ENCODE measurements at regions not wholly inside any gene's neighbourhood (a gene's known extent, or its start where the extent isn't known, plus 50 kb on each side); places are given as distances from the start of the nearest gene placed in this dataset.
A peak's percentile ranks its signal among the peaks of the same experiment; 100 is the strongest.

DNA sequence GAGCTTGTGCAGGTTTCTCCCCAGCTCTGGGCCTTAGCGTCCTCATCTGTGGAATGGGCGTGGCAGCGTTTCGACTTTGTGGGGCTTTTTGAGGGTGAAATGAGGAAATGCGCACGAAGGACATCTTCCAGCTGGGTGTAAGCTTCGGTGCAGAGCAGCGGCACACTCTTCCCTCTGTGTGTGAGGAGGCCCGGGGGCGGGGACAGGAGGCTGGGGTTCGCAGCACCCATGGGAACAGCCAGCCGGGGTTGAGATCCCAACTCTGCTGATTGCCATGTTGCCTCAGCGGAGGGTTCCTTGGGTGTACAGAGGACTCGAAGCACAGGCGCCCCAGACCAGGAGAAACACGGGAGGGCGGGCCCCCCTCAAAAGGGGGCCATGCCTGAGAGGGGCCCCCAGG lies 265.6 kb downstream of the NSG2 start:
- no peak for DNase-seq (ENCODE audit: low read depth)

DNA sequence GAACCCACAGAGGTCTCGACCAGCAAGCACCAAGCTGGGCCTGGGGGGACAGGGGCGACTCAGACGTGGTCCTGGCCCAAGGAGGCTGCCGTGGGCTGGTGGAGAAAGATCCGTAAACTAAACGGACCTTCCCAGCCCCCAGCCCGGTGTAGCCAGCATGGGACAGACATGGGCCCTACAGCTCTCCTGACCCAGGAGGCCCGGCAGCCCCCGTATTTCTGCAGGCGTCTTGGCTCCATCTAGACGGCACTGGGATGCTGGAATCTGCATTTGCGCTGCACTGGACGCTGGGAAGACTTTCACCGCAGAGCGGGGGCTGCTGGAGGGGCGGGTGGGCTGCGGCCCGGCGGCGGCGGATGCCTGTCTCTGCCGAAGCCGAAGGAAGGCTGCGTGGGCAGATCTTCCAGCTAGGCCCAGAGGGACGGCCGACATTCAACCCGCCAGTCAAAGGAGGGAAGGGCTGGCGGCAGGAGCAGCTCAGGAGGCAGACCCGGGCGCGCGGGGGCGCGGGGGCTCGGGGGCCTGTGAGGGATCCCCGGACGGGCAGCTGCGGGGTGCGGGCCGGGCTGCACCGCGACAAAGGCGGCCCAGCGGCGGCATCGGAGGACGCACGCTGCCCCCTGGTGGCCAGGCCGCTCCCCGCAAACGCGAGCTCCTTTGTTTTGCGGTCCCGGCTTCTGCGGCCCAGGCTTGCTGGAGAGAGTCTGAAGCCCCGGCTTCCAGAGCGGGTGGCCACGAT lies 266.2 kb downstream of the NSG2 start:
- DNase-seq (ENCODE audit: low read depth), result peak; percentile 43

DNA sequence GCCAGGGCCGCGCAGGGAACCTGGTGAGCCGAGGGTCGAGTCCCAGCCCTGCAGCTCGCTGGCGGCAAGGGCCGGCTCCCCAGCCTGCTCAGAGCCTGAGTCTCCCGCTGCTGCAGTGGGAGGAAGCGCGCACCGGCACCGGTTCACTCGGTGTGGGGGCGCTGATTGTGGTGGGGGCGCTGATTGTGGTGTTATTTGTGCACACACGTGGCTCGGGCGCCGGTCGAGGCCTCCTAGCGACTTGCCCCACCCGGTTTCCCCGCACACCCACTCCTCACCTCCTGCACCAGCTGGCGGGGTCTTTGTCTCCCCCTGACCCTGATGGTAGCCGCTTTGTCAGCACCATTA lies 266.7 kb downstream of the NSG2 start:
- DNase-seq (ENCODE audit: low read depth), result no peak

DNA sequence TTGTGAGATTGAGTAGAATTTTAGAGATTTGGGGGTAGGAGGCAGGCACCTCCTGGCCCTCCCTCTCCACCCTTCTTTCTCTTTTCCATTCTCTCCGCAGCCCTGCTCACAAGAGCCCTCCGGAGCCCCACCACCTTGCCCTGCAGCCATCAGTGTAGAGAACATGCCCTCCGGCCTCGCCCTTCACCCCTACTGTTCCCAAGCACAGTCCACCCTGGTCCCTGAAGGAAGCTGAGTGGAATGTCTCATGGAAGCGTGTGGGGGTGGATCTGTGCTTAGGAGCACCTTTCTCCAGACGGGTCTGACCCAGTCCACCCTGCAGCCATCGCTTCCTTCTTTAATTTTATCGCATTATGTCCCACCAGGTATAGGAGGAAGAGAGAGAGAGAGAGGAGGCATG lies 267.1 kb downstream of the NSG2 start:
- DNase-seq (ENCODE audit: low read depth), result no peak

DNA sequence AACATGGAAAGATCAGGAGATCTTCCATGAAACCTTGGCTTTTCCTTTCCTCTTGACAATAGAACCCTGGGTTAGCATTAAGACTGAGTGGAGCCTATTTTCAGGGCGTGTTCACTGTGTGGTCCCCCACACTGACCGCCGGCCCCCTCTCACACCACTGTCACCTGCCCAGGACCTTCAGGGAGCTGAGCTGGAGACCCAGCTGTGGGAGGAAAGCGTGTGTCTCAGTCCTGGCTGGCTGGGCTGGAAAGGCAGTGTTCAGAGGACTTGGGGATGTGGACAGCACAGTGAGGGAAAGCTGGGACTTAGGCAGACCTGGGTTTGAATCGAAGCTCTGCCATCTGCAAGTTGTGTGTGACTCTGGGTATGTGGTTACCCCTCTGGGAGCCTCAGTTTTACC lies 268.1 kb downstream of the NSG2 start:
- no peak for DNase-seq (ENCODE audit: low read depth)

DNA sequence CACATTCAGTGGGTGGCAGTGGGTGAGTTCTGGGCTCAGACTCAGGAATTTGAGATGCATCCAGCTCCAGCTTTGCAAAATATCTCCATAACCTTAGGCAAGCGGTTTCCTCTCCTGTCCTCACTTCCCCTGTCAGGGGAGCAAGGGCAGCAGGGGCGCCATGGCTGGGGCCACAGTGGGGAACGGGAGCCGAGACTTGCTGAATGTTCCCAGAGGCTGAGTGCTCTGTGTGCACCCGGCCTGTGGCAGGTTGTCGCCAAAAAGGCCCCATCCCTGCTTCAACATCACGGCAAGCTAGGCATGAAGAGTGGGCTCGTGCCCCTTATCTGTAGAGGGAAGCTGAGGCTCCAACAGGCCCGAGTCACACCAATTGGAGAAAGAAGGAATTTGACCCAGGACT lies 268.8 kb downstream of the NSG2 start:
- no peak for DNase-seq (ENCODE audit: low read depth)

DNA sequence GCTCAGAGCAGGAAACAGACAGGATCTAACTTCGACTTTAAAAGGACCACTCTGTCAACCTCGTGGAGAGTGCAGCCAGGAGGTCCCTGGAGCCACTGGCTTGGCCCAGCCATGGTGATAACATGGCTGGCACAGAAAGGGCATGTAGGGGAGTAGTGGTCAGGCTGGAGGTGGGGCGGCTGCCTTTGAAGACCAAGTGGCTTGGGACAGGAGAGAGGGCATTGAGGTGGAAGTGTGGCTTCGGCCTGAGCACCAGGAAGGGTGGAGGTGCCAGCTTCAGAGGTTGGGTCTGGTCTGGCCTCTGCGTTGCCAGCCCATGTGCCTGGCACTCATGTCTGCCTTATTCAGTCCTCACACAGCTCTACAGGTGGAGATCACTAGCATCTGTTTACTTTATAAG lies 270.0 kb downstream of the NSG2 start:
- no peak for DNase-seq (ENCODE audit: low read depth)

DNA sequence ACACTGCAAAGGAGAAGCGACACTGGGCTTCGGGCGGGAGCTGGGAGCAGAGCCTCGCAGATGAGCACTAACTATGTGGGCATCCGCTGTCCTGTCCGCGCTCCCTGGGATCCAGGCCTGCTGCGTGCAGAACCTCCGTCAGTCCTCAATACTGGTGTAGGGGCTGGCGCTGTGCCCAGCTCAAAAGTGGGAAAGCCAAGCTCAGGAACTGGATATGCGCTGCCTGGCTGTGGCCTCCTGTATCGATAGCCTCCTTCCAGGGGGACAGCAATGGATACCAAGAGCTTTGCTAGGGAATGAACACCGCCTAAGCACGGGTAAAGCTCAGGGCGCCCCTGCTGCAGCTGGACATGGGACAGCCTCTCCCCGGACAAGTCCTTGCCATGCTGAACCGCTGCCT lies 270.4 kb downstream of the NSG2 start:
- DNase-seq (ENCODE audit: low read depth), result no peak

DNA sequence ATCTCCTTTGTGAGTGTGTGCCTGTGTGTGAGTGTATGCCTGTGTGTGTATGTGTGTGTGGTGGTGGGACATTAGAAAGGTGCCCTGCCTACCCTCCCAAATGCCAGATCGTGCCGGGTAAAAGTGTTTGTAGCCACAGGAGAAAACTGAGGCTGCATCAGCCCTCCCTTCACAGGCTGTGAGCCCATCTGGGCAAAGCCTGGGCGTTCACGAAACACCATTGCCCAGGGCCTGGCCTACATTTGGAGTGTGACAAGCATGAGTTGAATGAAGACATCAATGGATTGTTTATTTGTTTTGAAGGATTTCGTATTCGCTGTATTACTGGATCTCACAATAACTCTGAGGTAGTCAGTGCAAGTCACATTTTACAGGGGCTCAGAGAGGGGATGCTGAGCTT lies 270.8 kb downstream of the NSG2 start:
- DNase-seq (ENCODE audit: low read depth), result no peak

DNA sequence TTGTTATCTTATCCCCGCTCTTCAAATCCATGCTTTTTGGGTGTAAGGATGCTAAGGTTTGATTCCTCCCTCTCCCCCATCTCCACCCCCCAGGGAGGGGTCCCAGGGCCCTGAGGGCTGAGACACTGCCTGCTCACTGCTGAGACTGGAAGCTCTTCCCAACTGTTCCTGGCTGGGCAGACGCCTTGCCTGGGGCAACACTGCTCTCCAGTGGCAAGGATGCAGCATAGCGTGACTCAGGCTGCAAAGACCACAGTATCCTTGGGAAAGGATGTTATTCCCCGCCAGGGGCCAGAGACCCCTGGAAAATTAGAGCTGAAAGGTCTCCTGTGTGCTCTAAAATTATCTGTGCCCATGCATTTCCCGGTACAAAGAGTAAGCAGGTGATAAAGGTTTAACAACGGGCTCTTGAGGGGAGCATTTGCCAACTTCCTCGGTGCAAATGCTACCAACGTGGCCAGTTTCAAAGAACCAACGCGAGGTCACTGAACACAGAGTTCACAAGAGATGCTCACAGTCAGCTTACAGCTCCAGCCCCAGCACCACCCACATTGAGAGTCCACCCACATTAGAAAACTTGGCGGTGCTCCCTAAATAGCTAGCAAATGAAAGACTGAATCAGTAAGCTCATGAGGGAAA lies 271.9 kb downstream of the NSG2 start:
- no peak for DNase-seq (ENCODE audit: low read depth)

DNA sequence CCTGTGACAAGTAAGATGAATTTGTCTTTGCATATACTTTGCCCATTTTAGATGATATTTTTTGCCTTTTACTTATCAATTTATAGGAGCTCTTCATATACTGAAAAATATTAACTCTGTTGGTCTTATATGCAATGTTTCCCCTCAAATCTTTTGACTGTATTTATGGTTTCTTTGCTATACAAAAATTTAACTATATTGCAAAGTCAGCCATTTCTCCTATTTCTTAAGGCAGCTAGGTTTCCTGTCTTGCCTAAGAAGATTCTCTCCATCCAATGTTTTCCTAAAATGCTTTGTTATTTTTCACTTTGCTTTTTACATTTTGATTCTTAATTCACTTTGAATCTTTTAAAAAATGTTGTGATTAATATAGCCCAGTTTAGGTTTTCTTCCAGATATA lies 273.1 kb downstream of the NSG2 start:
- DNase-seq (ENCODE audit: low read depth), result no peak

DNA sequence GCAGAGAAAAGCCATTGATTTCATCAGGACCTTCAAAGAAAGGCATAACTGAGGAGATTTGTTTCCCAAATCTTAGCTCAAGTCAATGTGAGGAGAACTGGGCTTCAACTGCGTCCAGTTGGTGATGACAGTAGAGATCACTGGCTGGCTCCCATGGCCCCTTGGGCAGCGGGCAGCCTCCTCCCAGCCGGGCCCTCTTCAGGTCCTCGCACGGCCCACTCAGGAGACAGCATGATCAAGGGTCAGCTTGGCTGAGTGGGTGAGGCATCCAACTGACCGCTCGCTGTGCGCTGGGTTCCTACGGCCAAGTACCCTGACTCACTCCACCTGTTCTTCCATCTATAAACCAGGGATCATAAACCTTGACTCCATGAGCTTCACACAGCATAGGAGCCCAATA lies 274.0 kb downstream of the NSG2 start:
- no peak for DNase-seq (ENCODE audit: low read depth)

DNA sequence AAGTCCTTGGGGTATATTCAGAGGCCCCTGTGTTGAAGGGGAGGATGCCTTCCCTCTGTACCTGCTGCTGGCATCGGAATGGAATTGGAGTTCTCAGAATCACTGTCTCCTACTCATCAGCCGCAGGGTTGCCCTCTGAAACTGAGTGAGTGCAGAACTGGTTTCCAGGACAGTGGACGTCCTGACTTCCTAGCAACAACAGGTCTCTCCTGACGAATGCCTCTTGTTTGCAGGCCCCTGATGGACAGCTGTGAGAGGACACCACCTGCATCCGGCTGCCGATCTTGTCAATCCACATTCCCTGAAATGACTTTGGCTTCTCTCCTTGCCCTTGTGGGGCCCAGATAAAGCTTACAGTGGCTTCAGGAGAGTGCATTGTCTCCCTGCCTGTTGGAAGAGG lies 274.5 kb downstream of the NSG2 start:
- DNase-seq (ENCODE audit: low read depth), result no peak

DNA sequence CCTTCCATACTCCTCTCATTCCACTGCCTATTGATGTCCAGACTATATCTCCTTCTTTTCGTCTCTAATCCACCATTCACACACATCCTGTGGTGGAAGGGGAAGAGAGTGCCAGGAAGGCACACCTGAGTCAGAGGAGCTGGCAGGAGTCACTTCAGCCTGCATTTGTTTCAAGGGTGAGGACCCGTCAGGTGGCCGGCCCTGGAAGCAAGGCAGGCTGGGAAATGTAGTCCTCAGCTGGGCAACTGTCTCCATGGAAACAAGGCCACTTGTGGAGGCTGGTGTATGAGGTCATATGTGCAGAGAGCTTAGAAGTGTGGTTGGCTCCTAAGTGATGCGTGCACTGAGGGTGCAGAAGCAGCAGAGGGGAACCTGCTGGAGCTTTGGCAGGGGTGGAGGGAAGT lies 278.4 kb downstream of the NSG2 start:
- DNase-seq (ENCODE audit: low read depth), result no peak

DNA sequence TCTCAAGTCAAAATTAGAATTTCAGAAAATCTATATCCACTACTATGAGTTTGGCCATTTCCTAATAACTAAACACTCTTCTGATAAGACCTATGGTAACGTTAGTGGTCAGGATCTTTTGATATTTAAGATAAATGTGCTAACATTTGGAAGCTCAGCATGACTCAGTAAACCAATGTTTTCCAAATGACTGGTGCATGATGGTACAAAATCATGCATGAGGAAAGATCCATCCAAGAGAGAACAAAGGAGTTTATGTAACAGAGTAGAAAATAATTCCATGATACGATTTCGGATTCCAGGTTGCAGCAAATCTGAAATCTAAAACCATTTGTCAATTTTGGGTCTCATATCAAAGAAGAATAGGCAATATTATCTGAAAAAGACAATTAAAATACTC lies 279.2 kb downstream of the NSG2 start:
- DNase-seq (ENCODE audit: low read depth), result no peak

DNA sequence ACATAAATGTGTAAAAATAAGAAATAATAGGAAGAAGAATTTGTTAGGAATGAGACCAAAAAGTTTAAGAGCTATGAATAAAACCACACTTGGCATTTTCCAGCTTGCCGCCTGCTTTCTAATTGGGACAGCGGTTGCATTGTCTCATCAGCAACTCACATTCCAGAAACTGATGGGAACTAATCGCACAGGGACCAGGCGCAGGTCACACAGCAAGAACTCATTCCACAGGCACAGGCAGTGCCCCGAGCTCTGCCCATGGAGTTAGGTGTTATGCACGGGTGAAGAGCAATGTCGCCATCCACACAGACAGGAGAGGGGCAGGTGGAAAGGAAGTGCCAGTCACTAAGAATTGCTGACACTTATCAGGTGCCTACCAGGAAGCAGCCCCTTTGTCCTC lies 279.9 kb downstream of the NSG2 start:
- DNase-seq (ENCODE audit: low read depth), result no peak

DNA sequence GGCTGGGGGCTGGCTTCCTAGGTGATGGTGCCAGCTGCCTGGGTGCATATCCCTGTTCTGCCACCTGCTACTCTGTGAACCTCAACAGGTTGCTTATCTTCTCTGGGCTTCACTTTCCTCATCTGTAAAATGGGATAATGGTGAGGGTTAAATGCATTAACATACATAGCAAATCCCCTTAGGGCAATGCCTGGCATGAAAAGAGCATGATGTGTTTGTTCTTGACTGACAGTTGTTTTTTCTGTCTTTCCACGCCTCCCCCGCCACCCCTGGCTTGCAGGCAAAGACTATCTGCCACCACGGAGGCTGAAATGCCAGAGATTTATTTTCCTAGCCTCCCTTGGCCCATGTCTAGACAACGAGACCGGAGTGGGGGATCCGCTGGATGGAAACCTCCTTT lies 280.5 kb downstream of the NSG2 start:
- no peak for DNase-seq (ENCODE audit: low read depth)

DNA sequence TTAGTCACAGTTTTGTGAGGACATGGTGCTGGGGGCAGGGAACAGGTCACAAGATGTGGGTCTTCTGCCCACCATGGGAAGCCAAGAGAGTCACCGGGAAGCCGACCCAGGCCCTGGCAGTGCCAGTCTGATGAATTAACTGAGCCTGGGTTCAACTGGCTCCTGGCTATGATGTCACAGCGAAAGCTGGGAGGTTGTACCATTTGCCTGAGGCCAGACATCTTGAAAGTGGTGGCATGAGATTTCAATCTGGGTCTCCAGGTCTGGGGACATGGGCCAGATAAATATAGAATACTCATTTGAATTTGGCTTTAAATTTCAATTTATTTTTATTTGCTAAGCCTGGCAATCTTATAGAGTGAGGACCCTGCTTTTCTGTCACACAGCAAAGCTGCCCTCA lies 280.9 kb downstream of the NSG2 start:
- DNase-seq (ENCODE audit: low read depth), result no peak

DNA sequence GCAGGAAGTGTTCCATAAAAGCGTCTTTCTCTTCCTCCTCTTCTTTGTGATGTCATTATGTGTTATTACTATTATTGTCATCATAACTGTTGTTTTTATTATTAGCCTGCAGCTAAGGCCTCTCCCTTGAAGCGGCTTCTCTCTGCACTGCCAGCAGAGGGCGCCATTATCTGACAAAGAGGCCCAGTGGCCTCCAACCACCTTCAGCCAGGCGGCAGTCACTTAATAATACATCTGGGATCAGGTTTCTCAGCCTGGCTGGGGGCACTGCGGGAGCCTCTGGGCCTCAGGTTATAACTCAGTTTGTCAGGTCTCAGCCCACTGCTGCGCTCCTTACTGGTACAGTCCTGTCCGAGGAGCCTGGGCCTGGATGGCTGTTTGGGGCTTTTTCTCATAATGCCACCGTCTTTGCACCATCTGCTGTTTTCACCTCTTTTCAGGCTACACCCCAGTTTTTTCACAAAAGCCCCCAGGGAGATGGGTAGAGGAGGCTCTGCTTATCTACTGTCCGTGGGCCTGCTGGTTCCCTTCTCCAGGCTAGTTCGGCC lies 281.9 kb downstream of the NSG2 start:
- no peak for DNase-seq (ENCODE audit: low read depth)

DNA sequence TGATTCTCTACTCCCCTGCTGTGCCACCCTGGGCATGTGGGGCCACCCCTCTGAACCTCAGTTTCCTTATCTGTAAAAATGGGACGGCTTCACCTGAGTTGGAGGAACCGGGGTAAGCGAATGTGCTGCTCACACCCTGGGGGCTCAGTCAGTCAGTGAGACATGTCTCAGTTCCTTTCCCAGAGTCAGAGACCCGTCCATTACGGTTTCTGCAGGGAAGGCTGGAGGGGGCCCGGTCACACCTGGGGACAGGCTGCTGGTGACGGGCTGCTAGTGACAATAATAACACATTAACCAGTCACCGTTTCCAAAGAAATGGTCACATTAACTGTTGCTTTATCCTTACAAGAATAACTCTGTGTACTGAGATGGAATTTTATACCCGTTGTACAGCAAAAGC lies 282.4 kb downstream of the NSG2 start:
- DNase-seq (ENCODE audit: low read depth), result no peak

DNA sequence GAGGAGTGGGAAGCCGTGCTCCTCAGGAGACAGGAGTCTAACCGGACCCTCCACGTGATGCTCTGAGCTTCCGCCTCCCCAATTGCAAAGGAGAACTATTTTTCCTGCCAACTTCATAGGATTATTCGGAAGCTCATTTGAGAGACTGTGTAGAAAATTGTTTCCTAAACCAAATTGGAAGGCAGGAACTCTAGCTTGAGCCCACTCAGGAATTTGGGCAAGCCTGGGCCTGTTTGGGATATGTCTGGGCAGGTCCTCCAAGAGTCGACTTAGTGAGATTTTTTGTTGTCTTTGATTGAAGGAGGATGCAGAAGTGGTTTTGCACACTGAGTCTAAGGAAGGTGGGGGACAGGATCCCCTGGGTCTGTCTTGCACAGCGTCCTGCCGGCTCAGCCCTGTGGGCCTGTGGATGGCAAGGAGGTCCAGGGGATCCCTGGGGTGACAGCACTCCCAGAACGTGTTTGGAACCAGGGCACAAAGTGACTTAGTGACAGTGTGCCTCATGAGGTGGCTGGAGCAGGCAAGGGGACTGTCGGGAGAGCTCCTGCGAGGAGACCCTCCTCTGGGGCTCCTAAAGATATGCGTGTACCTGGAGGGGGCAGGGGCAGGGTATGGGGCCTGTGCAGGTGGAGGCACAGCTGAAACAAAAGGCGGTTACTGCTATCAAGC lies 283.3 kb downstream of the NSG2 start:
- DNase-seq (ENCODE audit: low read depth), result no peak

DNA sequence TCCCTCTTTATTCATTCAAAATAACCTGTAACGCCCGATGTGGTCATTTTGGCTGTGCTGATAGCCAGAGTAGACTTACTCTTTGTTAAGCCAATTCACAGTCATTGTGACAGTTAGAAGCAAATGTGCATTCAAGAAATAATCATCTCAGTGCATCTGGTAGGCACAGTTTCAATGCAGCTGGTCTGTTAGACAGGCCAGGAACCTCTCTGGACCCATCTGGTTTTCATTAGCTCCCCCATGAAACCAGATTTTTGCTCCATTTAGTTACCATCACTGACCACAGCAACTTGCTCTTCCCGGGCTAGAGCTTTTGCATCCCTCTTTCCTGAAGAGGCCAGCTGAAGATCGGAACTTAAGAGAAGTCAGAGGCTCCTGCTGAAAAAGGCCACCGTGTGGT lies 284.2 kb downstream of the NSG2 start:
- DNase-seq (ENCODE audit: low read depth), result no peak

DNA sequence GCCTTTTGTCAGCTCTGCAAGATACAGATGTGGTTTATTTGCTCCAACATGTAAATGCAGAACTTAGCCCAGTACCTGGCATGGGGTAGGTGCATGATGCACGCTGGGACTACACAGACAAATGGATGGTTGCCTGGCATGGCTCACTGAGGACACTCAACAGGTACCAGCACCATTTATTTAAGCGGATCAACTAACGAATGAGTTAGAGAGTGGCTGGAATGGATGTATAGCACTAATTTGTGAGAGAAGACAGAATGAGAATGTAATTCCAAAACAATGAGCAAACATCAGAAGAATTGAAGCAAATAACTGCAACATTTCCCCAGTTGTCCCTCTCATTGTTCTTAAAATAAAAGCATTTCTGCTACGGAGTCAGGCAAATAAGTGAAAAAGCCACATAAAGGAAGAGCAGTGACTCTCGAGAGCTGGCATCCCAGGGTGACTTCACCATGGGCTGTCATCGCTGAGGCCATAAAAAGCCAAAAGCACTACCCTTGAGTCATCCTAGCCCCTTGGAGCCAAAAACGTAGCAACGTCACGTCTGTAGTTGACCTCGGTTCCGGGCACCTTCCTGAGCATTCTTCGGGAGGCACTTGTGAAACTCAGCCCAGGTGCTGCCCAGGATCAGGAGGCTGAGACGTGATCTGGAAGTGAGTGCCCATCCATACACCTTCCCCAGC lies 290.3 kb downstream of the NSG2 start:
- no peak for DNase-seq (ENCODE audit: low read depth)
